Stomach smooth muscle (tissue), 2 donors: ENCODE measurements at regions not wholly inside any gene's neighbourhood (a gene's known extent, or its start where the extent isn't known, plus 50 kb on each side); places are given as distances from the start of the nearest gene placed in this dataset.

Source experiments
- H3K27ac ChIP-seq: one replicate; pipeline ENCODE4 v1.7.0; 2013; ENCODE audit warnings: mild to moderate bottlenecking, low read length, inconsistent platforms
- H3K27me3 ChIP-seq, 2 donors: one replicate each; pipeline ENCODE4 v1.7.0; 2013; ENCODE audit warnings: low read length in 2 of 2; ENCODE audit not compliant: insufficient read depth in 2 of 2, control insufficient read depth in 1 of 2
- H3K36me3 ChIP-seq, 2 donors: one replicate each; pipeline ENCODE4 v1.7.0; 2013; ENCODE audit warnings: low read length in 2 of 2; ENCODE audit not compliant: control insufficient read depth in 2 of 2, insufficient read depth in 2 of 2
- H3K4me1 ChIP-seq: one replicate; pipeline ENCODE4 v1.7.0; 2013; ENCODE audit warnings: low read length; ENCODE audit not compliant: control insufficient read depth, insufficient read depth
- H3K4me3 ChIP-seq, 2 donors: one replicate each; pipeline ENCODE4 v1.7.0; 2013; ENCODE audit warnings: low read length in 2 of 2
- H3K9ac ChIP-seq, 2 donors: one replicate each; pipeline ENCODE4 v1.7.0; 2013; ENCODE audit warnings: low read length in 2 of 2, mild to moderate bottlenecking in 1 of 2
- H3K9me3 ChIP-seq, 2 donors: one replicate each; pipeline ENCODE4 v1.7.0; 2013; ENCODE audit warnings: low read length in 2 of 2; ENCODE audit not compliant: control insufficient read depth in 2 of 2
- donor health status: healthy.
- donor health status: Pancreatic carcinoma.

- H3K27ac ChIP-seq = no peak overlapping the region
- H3K4me3 ChIP-seq = no peak overlapping the region
- H3K27me3 ChIP-seq = no peaks in the 10 kb centered on the region
- H3K9ac ChIP-seq = no peak overlapping the region
- no peaks in the 10 kb centered on the region for H3K4me1 ChIP-seq
- H3K9me3 ChIP-seq = no peaks in the 10 kb centered on the region
- no peaks in the 10 kb centered on the region for H3K36me3 ChIP-seq
Measured at GRCh38 chr1:98336472-98337083, 324.9 kb upstream of the SNX7 start.

GRCh38 chr1:98333936-98334335 lies 327.6 kb upstream of the SNX7 start:
- no peak overlapping the region for H3K9ac ChIP-seq
- no peak overlapping the region for H3K4me3 ChIP-seq
- no peak overlapping the region for H3K27ac ChIP-seq
- no peaks in the 10 kb centered on the region for H3K4me1 ChIP-seq
- no peaks in the 10 kb centered on the region for H3K9me3 ChIP-seq
- no peaks in the 10 kb centered on the region for H3K36me3 ChIP-seq
- H3K27me3 ChIP-seq = no peaks in the 10 kb centered on the region

GRCh38 chr1:98333406-98333805 lies 328.1 kb upstream of the SNX7 start:
- Histone ChIP-seq H3K27me3 (no peaks in the 10 kb centered on the region), H3K27ac (no peak overlapping the region), H3K4me3 (no peak overlapping the region), H3K4me1 (no peaks in the 10 kb centered on the region), H3K9me3 (no peaks in the 10 kb centered on the region), H3K9ac (no peak overlapping the region), H3K36me3 (no peaks in the 10 kb centered on the region)

GRCh38 chr1:98331718-98332311 lies 329.7 kb upstream of the SNX7 start:
- Histone ChIP-seq H3K27ac (no peak overlapping the region), H3K36me3 (no peaks in the 10 kb centered on the region), H3K4me3 (no peak overlapping the region), H3K4me1 (no peaks in the 10 kb centered on the region), H3K9ac (no peak overlapping the region), H3K27me3 (no peaks in the 10 kb centered on the region), H3K9me3 (no peaks in the 10 kb centered on the region)

DNA sequence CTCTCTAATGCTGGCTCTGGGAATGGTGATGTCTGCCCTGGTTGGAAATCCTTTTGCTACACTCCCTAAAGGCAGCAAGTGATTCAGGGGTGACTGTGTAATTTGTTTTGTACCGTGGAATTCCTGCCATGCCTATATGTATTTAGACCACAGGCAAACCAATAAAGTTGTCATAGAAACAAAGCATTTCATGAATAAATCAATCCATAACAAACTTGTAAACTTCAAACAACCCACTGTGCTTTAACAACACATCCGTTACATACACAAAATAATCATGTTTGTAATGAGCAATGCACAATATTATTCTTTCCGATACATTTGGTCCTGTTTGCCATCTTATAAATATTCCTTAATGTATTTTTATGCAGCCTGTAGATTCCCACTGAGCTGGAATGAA lies 330.3 kb upstream of the SNX7 start:
- H3K9me3 ChIP-seq = no peaks in the 10 kb centered on the region

DNA sequence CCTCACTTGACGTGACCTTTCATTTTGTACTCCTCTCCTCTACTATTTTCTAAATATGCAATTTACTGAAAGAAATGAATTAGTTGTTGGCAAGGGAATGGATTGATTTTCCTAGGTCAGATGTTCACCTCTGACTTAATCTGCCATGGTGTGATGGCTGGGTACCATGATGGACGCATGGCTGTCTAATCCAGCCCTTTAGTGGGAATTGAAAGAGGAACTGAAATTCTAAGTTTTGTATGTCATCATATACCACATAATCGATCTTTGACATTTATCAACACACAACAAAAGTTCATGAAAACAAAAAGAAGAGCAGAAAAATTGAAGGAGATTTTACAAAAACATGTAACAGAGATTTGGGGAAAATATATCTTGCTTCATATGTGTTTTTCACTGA lies 331.3 kb upstream of the SNX7 start:
- Histone ChIP-seq H3K4me1 (no peaks in the 10 kb centered on the region), H3K9me3 (no peaks in the 10 kb centered on the region), H3K27ac (no peak overlapping the region), H3K27me3 (no peaks in the 10 kb centered on the region), H3K4me3 (no peak overlapping the region), H3K36me3 (no peaks in the 10 kb centered on the region), H3K9ac (no peak overlapping the region)

More for the DNA sequence above, 330.3 kb upstream of the SNX7 start:
- Histone ChIP-seq H3K27me3 (no peaks in the 10 kb centered on the region), H3K9ac (no peak overlapping the region), H3K36me3 (no peaks in the 10 kb centered on the region), H3K4me3 (no peak overlapping the region), H3K4me1 (no peaks in the 10 kb centered on the region), H3K27ac (no peak overlapping the region)

GRCh38 chr1:98328855-98329254 lies 332.7 kb upstream of the SNX7 start:
- Histone ChIP-seq H3K4me3 (no peak overlapping the region), H3K27me3 (no peaks in the 10 kb centered on the region), H3K36me3 (no peaks in the 10 kb centered on the region), H3K9me3 (no peaks in the 10 kb centered on the region), H3K4me1 (no peaks in the 10 kb centered on the region), H3K27ac (no peak overlapping the region), H3K9ac (no peak overlapping the region)

GRCh38 chr1:98327220-98327861 lies 334.2 kb upstream of the SNX7 start:
- Histone ChIP-seq H3K4me3 (no peak overlapping the region), H3K36me3 (no peaks in the 10 kb centered on the region), H3K27ac (no peak overlapping the region), H3K9me3 (no peaks in the 10 kb centered on the region), H3K27me3 (no peaks in the 10 kb centered on the region), H3K9ac (no peak overlapping the region), H3K4me1 (no peaks in the 10 kb centered on the region)

DNA sequence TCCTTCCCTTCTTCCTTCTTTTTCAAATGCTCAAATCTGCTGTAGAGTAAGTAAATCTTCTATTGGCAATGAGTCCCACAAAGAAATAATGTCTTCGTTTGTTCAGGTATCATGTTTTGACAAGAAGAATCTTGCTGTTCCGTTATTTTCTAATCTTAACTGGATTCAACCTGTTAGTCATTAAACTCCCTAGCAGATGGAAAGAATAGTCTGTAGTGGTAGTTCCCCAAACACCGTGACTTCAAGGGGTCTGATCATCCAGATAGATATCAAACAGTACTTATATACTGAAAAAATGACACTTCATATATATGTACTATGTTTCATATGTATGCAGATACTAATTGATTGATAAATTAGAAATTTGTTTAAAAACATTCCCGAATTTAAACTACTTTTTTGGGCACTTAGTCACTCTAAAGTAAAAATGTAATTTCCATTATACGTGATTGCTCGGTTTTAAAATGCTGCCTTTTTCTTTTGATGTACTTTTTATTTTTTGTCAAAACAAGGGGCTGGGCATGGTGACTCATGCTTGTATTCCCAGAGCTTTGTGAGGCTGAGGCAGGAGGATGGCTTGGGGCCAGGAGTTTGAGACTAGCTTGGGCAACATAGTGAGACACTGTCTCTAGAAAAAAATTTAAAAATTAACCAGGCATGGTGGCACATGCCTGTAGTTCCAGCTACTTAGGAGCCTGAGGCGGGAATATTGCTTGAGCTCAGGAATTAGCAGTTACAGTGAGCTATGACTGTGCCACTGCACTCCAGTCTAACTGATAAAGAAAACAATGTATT lies 335.7 kb upstream of the SNX7 start:
- Histone ChIP-seq H3K9ac (no peak overlapping the region), H3K9me3 (no peaks in the 10 kb centered on the region), H3K27ac (no peak overlapping the region), H3K36me3 (no peaks in the 10 kb centered on the region), H3K4me3 (no peak overlapping the region), H3K27me3 (no peaks in the 10 kb centered on the region), H3K4me1 (no peaks in the 10 kb centered on the region)

DNA sequence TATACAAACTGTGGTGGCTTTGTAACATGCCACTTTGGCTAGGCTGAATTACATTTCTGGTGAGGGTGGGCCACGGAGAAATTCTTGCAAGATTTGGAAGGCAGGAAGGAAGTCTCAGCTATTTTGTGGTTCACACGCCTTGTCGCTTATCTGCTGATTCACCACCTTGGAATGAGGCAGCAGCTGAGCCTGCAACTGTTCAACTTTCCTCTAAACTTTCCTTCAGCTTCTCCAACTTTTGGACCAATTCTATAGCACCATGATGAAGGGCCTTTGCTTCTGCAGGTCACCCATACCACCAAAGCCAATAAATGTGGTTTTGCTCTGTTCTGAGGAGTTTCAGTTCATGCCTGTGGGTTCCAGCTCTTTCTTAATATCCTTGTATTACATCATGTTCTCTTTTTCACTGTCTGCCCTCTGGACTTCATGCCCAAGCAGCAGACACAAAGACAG lies 337.6 kb upstream of the SNX7 start:
- Histone ChIP-seq H3K9ac (no peak overlapping the region), H3K27me3 (no peaks in the 10 kb centered on the region), H3K36me3 (no peaks in the 10 kb centered on the region), H3K27ac (no peak overlapping the region), H3K4me1 (no peaks in the 10 kb centered on the region), H3K9me3 (no peaks in the 10 kb centered on the region), H3K4me3 (no peak overlapping the region)
